ENCODE measurements at regions not wholly inside any gene's neighbourhood (a gene's known extent, or its start where the extent isn't known, plus 50 kb on each side); places are given as distances from the start of the nearest gene placed in this dataset.
"Not testable (repeated sequence)": the region's sequence is repeated elsewhere in the genome, so short reads cannot be mapped to it uniquely, and the experiment has no call there.

GRCh38 chr7:4319280-4319679, 362.8 kb upstream of the FOXK1 start:
- no peak for DNase-seq (ENCODE audit: low read depth in 2 of 2)

GRCh38 chr7:4325732-4326131, 356.4 kb upstream of the FOXK1 start:
- no peak for DNase-seq (ENCODE audit: low read depth in 2 of 2)

GRCh38 chr7:4331711-4332110, 350.4 kb upstream of the FOXK1 start:
- DNase-seq (ENCODE audit: low read depth in 2 of 2), result no peak

- DNase-seq (ENCODE audit: low read depth in 2 of 2), result no peak
Measured at GRCh38 chr7:4338556-4338955, 343.5 kb upstream of the FOXK1 start.

- no peak for DNase-seq (ENCODE audit: low read depth in 2 of 2)
Measured at GRCh38 chr7:4343272-4344247, 338.5 kb upstream of the FOXK1 start.

- no peak for DNase-seq (ENCODE audit: low read depth in 2 of 2)
Measured at GRCh38 chr7:4345004-4345403, 337.1 kb upstream of the FOXK1 start.

GRCh38 chr7:4352069-4352468, 330.0 kb upstream of the FOXK1 start:
- no peak for DNase-seq (ENCODE audit: low read depth in 2 of 2)

GRCh38 chr7:4361774-4362173, 320.3 kb upstream of the FOXK1 start:
- DNase-seq (ENCODE audit: low read depth in 2 of 2), result no peak

- DNase-seq (ENCODE audit: low read depth in 2 of 2), result no peak
Measured at GRCh38 chr7:4383584-4383983, 298.5 kb upstream of the FOXK1 start.

GRCh38 chr7:4386190-4386589, 295.9 kb upstream of the FOXK1 start:
- no peak for DNase-seq (ENCODE audit: low read depth in 2 of 2)

GRCh38 chr7:4391103-4391502, 291.0 kb upstream of the FOXK1 start:
- DNase-seq (ENCODE audit: low read depth in 2 of 2), result not testable (repeated sequence)

GRCh38 chr7:4394736-4395135, 287.4 kb upstream of the FOXK1 start:
- DNase-seq (ENCODE audit: low read depth in 2 of 2), result no peak

GRCh38 chr7:4399121-4399520, 283.0 kb upstream of the FOXK1 start:
- DNase-seq (ENCODE audit: low read depth in 2 of 2), result no peak

GRCh38 chr7:4399596-4399995, 282.5 kb upstream of the FOXK1 start:
- no peak for DNase-seq (ENCODE audit: low read depth in 2 of 2)

- no peak for DNase-seq (ENCODE audit: low read depth in 2 of 2)
Measured at GRCh38 chr7:4406288-4407058, 275.6 kb upstream of the FOXK1 start.

- no peak for DNase-seq (ENCODE audit: low read depth in 2 of 2)
Measured at GRCh38 chr7:4409946-4410345, 272.1 kb upstream of the FOXK1 start.

GRCh38 chr7:4416396-4417056, 265.6 kb upstream of the FOXK1 start:
- DNase-seq (ENCODE audit: low read depth in 2 of 2), result no peak

GRCh38 chr7:4428526-4428925, 253.6 kb upstream of the FOXK1 start:
- DNase-seq (ENCODE audit: low read depth in 2 of 2), result no peak

- DNase-seq (ENCODE audit: low read depth in 2 of 2), result no peak
Measured at GRCh38 chr7:4430227-4430626, 251.9 kb upstream of the FOXK1 start.

- no peak for DNase-seq (ENCODE audit: low read depth in 2 of 2)
Measured at GRCh38 chr7:4434306-4434705, 247.8 kb upstream of the FOXK1 start.

- no peak for DNase-seq (ENCODE audit: low read depth in 2 of 2)
Measured at GRCh38 chr7:4436361-4436895, 245.7 kb upstream of the FOXK1 start.

- no peak for DNase-seq (ENCODE audit: low read depth in 2 of 2)
Measured at GRCh38 chr7:4436936-4437335, 245.2 kb upstream of the FOXK1 start.

Data from activated CD8-positive, alpha-beta memory T cell treated with anti-CD3 and anti-CD28 coated beads for 4 hours (primary cell).